CD4-positive, alpha-beta T cell treated with Interferon gamma for 1 hour (primary cell): ENCODE measurements at regions not wholly inside any gene's neighbourhood (a gene's known extent, or its start where the extent isn't known, plus 50 kb on each side); places are given as distances from the start of the nearest gene placed in this dataset.

Experiments
- DNase-seq: peaks from one replicate; pipeline ENCODE4 v3.0.0-alpha.2; 2020

DNA sequence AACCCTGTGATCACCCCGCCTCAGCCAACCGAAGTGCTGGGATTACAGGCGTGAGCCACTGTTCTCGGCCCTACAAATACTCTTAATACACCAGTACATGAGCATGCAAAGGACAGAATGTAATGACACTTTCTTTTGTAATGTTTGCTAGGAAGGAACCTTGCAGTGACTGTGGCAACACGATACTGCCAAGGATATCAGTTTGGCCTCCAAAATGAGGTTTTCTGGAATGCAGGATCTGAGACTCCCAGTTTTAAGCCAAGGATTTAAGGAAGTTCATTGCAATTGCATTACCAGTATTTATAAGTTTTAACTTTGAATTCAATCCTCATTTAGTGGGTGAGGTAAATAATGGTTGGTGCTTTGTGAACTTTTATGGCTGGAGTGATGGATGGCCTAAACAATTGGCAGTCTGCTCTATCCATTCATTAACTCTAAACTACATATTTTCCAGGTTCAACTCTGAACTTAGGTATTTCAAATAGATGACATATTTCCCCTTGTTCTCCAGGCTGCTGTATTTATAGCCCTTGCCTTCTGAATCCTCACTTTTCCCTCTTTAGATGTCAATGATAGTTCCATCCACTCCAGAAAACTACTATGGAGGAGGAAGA, 330.3 kb downstream of the C11orf87 start:
- no peak for DNase-seq

DNA sequence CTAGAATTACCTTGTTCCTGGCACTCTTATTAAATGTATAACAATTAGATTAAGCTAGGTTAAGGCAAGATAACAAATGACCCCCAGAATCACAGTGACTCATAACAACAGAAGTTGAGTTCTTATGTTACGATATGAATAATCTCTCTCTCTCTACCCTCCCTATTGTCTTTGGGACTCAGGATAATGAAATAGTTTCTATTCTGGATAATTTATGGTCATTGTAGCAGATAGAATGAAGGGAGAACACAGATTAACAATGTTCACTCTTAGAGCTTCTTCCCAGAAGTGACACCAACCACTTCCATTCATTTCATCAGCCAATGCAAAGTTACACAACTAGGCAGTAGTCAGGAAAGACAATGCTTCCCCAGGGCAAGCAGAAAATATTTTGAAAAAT, 334.5 kb downstream of the C11orf87 start:
- no peak for DNase-seq

DNA sequence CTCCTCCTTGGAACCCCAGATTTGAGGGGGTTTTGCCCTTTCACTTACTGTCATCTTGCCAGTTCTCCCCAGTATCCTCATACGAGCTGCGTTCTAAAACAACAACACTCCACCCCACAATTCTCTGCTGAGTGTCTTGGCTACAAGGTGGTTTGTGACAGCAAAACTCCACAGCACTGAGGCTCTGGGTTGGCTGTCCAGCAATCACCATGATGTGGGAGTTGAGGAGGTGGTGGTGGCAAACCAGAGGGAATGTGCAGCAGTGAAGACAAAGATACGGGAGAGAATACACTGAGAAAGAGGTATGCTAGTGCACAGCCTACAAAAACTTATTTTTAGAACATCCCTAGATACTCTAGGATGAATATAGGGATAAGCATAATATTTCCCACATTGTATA, 335.0 kb downstream of the C11orf87 start:
- DNase-seq = no peak

GRCh38 chr11:109762546-109762945, 330.6 kb upstream of the ZC3H12C start:
- DNase-seq = no peak

DNA sequence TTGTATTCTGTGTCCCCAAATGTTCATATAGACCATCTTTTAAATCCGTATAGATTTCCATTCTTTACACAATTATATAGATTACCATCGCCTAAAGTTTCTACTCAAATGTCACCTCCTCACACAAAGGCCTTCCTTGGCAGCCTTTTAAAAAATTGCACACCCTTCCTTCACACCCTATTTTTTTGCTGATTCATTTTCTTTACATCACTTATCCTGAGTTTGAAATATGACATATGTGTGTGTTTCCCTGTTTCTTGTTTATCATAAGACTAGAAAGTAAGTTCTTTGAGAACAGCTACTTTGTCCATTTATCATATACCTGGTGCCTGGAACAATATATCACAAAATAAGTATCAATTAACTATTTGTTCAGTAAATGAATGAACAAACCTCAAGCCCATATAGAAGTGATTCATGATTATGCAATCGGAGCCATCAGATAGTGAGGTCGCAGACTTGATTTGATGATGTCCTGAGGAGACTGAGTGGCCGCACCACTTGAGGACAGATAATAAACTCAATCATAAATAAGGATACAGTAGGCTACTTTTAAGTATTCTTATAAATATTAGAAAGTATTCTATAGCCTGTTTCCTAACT, 327.4 kb upstream of the ZC3H12C start:
- DNase-seq = no peak

GRCh38 chr11:109769858-109770257, 323.3 kb upstream of the ZC3H12C start:
- DNase-seq = no peak

- DNase-seq = no peak
Measured at GRCh38 chr11:109770323-109770722, 322.9 kb upstream of the ZC3H12C start.

GRCh38 chr11:109772892-109773291, 320.3 kb upstream of the ZC3H12C start:
- no peak for DNase-seq

DNA sequence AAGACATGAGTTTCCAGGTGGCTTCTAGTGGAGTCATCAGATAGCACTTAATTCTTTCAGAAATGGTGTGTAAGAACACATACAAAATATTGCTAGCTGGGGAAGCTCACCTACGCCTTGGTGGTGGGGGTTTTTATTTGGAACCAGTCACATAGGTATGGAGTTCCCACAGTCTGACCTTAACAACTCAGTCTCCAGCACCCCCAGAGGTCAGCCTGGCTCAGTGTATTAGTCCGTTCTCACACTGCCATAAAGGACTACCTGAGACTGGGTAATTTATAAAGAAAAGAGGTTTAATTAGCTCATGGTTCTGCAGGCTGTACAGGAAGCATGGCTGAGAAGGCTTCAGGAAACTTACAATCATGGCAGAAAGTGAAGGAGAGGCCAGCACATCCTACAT, 317.5 kb upstream of the ZC3H12C start:
- DNase-seq = no peak

GRCh38 chr11:109783014-109783413, 310.2 kb upstream of the ZC3H12C start:
- no peak for DNase-seq

- no peak for DNase-seq
Measured at GRCh38 chr11:109783840-109784239, 309.4 kb upstream of the ZC3H12C start.

DNA sequence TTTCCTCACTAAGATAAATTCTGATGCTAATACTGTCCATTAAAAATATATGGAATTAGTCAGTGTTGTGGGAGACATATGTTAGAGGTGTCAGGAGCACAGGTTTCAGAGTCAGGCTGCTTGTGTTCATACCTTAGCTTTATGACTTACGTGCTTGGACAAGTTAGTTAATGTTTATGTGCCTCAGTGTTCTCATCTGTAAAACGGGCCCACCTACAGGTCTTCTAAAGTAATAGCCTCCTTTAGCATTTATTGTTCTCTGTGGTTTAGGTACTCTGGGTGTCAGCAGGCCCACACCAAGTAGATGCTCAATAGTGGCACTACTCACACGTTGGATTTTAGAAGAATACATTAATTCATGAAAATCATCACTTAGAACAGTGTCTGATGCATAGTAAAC, 308.7 kb upstream of the ZC3H12C start:
- no peak for DNase-seq

GRCh38 chr11:109785198-109785597, 308.0 kb upstream of the ZC3H12C start:
- no peak for DNase-seq

DNA sequence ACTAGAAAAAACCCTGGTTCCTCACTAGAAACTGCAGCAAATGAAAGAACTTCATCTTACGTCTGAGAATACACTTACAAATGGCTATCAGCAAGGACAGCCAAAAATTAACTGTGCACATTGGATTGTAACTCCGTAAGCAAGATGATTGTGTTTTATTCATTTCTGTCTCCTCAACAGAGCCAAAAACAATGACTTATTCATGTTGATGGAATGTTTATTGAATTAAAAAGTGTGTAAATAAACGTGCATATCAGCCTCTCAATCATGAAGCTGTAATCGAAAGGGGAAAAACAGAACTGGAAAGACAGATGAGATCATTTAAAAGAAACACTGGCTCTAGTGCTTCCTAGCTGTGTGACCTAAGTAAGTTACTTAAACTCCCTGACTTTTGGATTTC, 307.5 kb upstream of the ZC3H12C start:
- no peak for DNase-seq

DNA sequence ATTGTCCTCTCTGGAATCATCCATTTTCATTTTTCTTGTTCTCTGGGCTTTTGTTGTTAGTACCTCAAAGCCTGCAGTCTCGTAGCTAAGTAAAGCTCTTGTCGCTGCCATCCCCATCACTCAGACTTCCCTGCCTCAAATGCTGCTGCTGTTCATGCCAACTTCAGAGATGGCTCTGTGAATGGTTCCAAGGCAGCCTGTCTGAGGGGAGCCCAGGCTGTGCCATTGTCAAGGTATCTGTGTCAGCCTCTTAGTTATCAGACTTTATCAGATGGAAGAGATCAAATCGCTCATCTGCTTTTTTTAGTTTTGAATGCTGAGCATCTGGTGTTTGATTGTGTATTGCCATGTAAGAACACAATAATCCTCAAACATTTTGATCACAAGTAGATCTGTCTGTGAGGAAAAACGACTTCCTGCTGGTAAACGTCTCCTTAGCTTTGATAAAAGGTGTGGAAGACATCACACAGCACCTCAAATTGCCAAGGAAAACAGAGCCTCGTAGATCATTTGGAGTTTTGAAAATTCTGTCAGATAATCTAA, 304.2 kb upstream of the ZC3H12C start:
- no peak for DNase-seq

- no peak for DNase-seq
Measured at GRCh38 chr11:109789901-109790300, 303.3 kb upstream of the ZC3H12C start.

DNA sequence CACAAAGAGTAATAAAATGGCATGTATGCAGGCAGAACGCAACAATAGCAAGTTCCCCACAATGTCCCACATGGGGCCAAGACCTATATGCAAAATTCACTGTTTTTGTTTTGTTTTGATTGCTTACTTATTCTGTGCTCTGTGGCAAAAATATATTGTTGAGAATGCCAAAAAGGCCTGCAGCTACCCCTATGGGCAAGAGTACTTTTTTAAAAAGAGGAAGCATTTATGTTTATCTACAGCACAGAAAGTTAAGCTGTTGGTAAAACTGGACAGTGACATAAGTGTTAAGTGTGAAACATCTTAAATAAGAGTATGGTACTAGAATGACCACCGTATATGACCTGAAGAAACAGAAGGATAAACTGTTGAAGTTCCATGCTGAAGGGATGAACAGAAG, 301.9 kb upstream of the ZC3H12C start:
- no peak for DNase-seq

- no peak for DNase-seq
Measured at GRCh38 chr11:109794501-109794900, 298.7 kb upstream of the ZC3H12C start.

GRCh38 chr11:109795234-109795633, 298.0 kb upstream of the ZC3H12C start:
- no peak for DNase-seq

DNA sequence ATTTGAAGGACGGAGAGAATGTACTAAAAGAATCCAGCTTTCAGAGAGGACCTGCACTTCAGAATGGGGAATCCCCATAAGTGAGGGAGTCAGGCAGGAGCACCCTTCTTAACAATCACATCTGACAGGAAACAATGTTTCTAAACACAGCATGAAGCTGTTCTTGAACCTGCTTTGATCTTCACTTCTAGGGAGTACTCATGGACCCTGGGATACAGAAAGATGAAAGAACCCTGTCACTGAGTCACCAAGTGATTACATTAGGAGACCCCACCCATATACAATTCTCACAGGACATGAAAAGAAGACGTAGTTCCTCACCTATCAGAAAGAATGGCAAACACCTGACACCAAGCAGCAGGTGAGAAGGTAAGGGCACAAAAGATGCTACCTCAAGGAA, 296.9 kb upstream of the ZC3H12C start:
- no peak for DNase-seq

- DNase-seq = no peak
Measured at GRCh38 chr11:109798521-109798920, 294.7 kb upstream of the ZC3H12C start.

- no peak for DNase-seq
Measured at GRCh38 chr11:109799604-109800003, 293.6 kb upstream of the ZC3H12C start.

GRCh38 chr11:109804911-109805310, 288.3 kb upstream of the ZC3H12C start:
- DNase-seq = no peak

- DNase-seq = no peak
Measured at GRCh38 chr11:109806205-109806604, 287.0 kb upstream of the ZC3H12C start.

DNA sequence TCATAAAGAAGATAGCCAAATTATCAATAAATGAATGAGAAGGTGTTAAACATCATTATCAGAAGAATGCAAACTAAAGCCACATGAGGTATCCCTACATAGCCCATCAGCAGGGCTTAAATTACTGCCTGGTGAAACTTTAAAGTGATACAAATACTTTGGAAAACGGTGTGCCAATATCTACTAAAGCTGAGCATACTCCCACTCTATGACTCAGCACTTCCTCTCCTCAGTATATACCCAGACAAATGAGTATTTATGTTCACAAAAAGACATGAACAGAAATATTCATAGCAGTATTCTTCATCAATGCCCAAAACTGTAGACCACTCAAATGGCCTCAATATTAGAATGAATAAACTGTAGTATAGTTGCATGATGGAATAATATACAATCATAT, 284.6 kb upstream of the ZC3H12C start:
- DNase-seq = no peak
